Astrocyte (in vitro differentiated cells and primary cell): ENCODE measurements at regions not wholly inside any gene's neighbourhood (a gene's known extent, or its start where the extent isn't known, plus 50 kb on each side); places are given as distances from the start of the nearest gene placed in this dataset.

ENCODE experiments used
- DNase-seq: peaks from one replicate; pipeline ENCODE4 v3.0.0-alpha.2; 2010; ENCODE audit warnings: low read depth
- FAIRE-seq: peaks from 2 replicates; lab custom pipeline; 2011; peaks lifted over from hg19 to GRCh38; lab: Jason Lieb, UNC
- H2AFZ ChIP-seq: 2 replicates; pipeline ENCODE4 v1.6.0; 2012; ENCODE audit warnings: low read depth, low read length, inconsistent platforms
- H3K27ac ChIP-seq: 2 replicates; pipeline ENCODE4 v1.5.1; 2011; ENCODE audit warnings: low read depth, low read length, inconsistent platforms
- H3K27me3 ChIP-seq: 2 replicates; pipeline ENCODE4 v1.6.0; 2011; ENCODE audit warnings: low read length, inconsistent platforms; ENCODE audit not compliant: insufficient read depth
- H3K36me3 ChIP-seq: 2 replicates; pipeline ENCODE4 v1.5.1; 2011; ENCODE audit warnings: low read length, inconsistent platforms; ENCODE audit not compliant: insufficient read depth
- H3K4me1 ChIP-seq: 2 replicates; pipeline ENCODE4 v1.5.1; 2011; ENCODE audit warnings: low read length, inconsistent platforms; ENCODE audit not compliant: insufficient read depth
- H3K4me2 ChIP-seq: 2 replicates; pipeline ENCODE4 v1.6.0; 2012; ENCODE audit warnings: low read length, inconsistent platforms
- H3K4me3 ChIP-seq: 2 replicates; pipeline ENCODE4 v1.5.1; 2011; ENCODE audit warnings: low read depth, mild to moderate bottlenecking, low read length, inconsistent platforms; ENCODE audit not compliant: insufficient read depth
- H3K79me2 ChIP-seq: 2 replicates; pipeline ENCODE4 v1.6.0; 2012; ENCODE audit warnings: mild to moderate bottlenecking, low read length, inconsistent platforms; ENCODE audit not compliant: insufficient read depth
- H3K9ac ChIP-seq: 2 replicates; pipeline ENCODE4 v1.6.0; 2012; ENCODE audit warnings: mild to moderate bottlenecking, low read length, inconsistent platforms
- H3K9me3 ChIP-seq: 2 replicates; pipeline ENCODE4 v1.5.1; 2012; ENCODE audit warnings: low read depth, mild to moderate bottlenecking, low read length, inconsistent platforms; ENCODE audit not compliant: insufficient read depth
- H4K20me1 ChIP-seq: 2 replicates; pipeline ENCODE4 v1.6.0; 2012; ENCODE audit warnings: low read length, inconsistent platforms; ENCODE audit not compliant: insufficient read depth
- H3K27ac Mint-ChIP-seq: one replicate; pipeline ENCODE4 v1.8.0; 2021; ENCODE audit warnings: mild to moderate bottlenecking, mixed read lengths; ENCODE audit not compliant: unreplicated experiment
- H3K27me3 Mint-ChIP-seq: one replicate; pipeline ENCODE4 v1.8.0; 2021; ENCODE audit warnings: low read depth, mixed read lengths; ENCODE audit not compliant: unreplicated experiment
- H3K36me3 Mint-ChIP-seq: one replicate; pipeline ENCODE4 v1.8.0; 2021; ENCODE audit warnings: low read depth, mixed read lengths; ENCODE audit not compliant: unreplicated experiment
- H3K4me1 Mint-ChIP-seq: one replicate; pipeline ENCODE4 v1.8.0; 2021; ENCODE audit warnings: low read depth, mixed read lengths; ENCODE audit not compliant: unreplicated experiment
- H3K4me3 Mint-ChIP-seq: one replicate; pipeline ENCODE4 v1.8.0; 2021; ENCODE audit warnings: mild to moderate bottlenecking, moderate library complexity, mixed read lengths; ENCODE audit not compliant: unreplicated experiment
- H3K9me3 Mint-ChIP-seq: one replicate; pipeline ENCODE4 v1.8.0; 2021; ENCODE audit warnings: mild to moderate bottlenecking, mixed read lengths; ENCODE audit not compliant: unreplicated experiment
- EZH2 ChIP-seq: IDR thresholded peaks from 2 replicates; pipeline ENCODE4 v1.6.1; 2012; ENCODE audit warnings: mild to moderate bottlenecking, low read length, inconsistent platforms; ENCODE audit not compliant: insufficient read depth
- TF ChIP-seq, protein P1 (sequence below): IDR thresholded peaks from 2 replicates; pipeline ENCODE4 v1.5.1; 2011; ENCODE audit warnings: low read depth, mild to moderate bottlenecking, inconsistent platforms, low read length, moderate library complexity; ENCODE audit not compliant: insufficient read depth

DNA sequence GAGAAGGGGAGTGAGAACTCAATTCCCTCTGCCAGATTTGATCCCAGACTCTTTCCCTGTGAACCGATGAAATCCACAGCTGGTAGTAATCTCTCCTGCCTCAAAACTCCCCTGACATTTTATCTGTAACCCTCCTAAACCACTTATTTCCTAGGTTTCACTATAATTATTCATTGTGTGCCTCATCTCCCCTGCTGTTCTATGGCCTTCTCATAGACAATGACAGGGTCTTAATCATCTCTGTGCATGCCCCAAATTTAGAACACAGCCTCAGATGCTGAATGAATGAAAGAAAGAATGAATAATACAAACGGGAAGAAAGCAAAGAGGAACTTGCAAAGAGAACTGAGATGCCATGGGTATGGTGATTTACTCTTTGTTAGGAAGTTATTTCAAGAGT, 451.1 kb downstream of the HS3ST3B1 start:
- Histone ChIP-seq H3K79me2 (no peaks in the 10 kb centered on the region), H3K27ac (no peak overlapping the region), H3K9me3 (no peaks in the 10 kb centered on the region), H3K36me3 (no peaks in the 10 kb centered on the region), H2AFZ (no peak overlapping the region), H4K20me1 (no peaks in the 10 kb centered on the region), H3K4me2 (no peak overlapping the region), H3K27me3 (no peaks in the 10 kb centered on the region), H3K4me1 (no peaks in the 10 kb centered on the region), H3K9ac (no peak overlapping the region), H3K4me3 (no peak overlapping the region)
- Mint-ChIP-seq H3K4me1 (peaks cover 18% of the 10 kb centered on the region), H3K9me3 (peaks cover 5% of the 10 kb centered on the region), H3K4me3 (no peak overlapping the region), H3K27ac (no peak overlapping the region), H3K27me3 (no peaks in the 10 kb centered on the region), H3K36me3 (no peaks in the 10 kb centered on the region)
- no peak for TF ChIP-seq EZH2
- TF ChIP-seq, protein P1, sequence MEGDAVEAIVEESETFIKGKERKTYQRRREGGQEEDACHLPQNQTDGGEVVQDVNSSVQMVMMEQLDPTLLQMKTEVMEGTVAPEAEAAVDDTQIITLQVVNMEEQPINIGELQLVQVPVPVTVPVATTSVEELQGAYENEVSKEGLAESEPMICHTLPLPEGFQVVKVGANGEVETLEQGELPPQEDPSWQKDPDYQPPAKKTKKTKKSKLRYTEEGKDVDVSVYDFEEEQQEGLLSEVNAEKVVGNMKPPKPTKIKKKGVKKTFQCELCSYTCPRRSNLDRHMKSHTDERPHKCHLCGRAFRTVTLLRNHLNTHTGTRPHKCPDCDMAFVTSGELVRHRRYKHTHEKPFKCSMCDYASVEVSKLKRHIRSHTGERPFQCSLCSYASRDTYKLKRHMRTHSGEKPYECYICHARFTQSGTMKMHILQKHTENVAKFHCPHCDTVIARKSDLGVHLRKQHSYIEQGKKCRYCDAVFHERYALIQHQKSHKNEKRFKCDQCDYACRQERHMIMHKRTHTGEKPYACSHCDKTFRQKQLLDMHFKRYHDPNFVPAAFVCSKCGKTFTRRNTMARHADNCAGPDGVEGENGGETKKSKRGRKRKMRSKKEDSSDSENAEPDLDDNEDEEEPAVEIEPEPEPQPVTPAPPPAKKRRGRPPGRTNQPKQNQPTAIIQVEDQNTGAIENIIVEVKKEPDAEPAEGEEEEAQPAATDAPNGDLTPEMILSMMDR: no peak
- FAIRE-seq (no peak), DNase-seq (no peak)

DNA sequence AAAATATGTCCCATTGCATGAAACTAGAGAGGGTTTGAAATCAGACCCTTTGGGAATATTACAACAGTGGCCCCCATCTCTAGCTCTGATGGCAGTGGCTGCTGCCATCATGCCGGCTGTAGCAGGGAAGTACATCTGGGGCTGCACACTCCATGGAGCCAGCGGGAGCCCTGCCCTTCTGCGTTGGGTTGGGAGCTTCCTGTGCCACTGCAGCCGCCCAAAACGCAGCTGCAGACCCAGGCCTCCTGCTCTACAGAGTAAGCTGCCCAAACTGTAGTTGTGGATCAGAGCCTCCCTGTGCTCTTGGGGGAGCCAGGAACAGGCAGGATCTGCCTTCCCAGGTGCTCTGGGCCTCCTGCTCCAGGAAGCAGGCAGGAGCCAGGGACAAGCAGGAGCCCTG, 450.0 kb downstream of the HS3ST3B1 start:
- no peaks in the 10 kb centered on the region for H3K27me3 ChIP-seq
- no peak overlapping the region for H3K4me3 ChIP-seq
- Mint-ChIP-seq H3K36me3 (no peaks in the 10 kb centered on the region), H3K27ac (no peak overlapping the region), H3K4me1 (peaks cover 15% of the 10 kb centered on the region), H3K27me3 (no peaks in the 10 kb centered on the region), H3K9me3 (peaks cover 5% of the 10 kb centered on the region), H3K4me3 (no peak overlapping the region)
- H3K36me3 ChIP-seq: no peaks in the 10 kb centered on the region
- H3K79me2 ChIP-seq: no peaks in the 10 kb centered on the region
- no peaks in the 10 kb centered on the region for H4K20me1 ChIP-seq
- TF ChIP-seq, protein P1: no peak
- TF ChIP-seq EZH2: no peak
- no peak for DNase-seq
- no peak overlapping the region for H3K9ac ChIP-seq
- no peak overlapping the region for H3K4me2 ChIP-seq
- no peak overlapping the region for H3K27ac ChIP-seq
- H3K9me3 ChIP-seq: no peaks in the 10 kb centered on the region
- FAIRE-seq: no peak
- H2AFZ ChIP-seq: no peak overlapping the region
- H3K4me1 ChIP-seq: no peaks in the 10 kb centered on the region

GRCh38 chr17:14749269-14749668, 448.4 kb downstream of the HS3ST3B1 start:
- H2AFZ ChIP-seq: no peak overlapping the region
- no peaks in the 10 kb centered on the region for H3K27me3 ChIP-seq
- H3K4me2 ChIP-seq: no peak overlapping the region
- H3K4me3 ChIP-seq: no peak overlapping the region
- H3K79me2 ChIP-seq: no peaks in the 10 kb centered on the region
- Mint-ChIP-seq H3K9me3 (peaks cover 5% of the 10 kb centered on the region), H3K27ac (no peak overlapping the region), H3K27me3 (peaks cover 2% of the 10 kb centered on the region), H3K4me3 (no peak overlapping the region), H3K36me3 (no peaks in the 10 kb centered on the region), H3K4me1 (peaks cover 17% of the 10 kb centered on the region)
- no peak for FAIRE-seq
- H3K27ac ChIP-seq: no peak overlapping the region
- no peak overlapping the region for H3K9ac ChIP-seq
- TF ChIP-seq, protein P1: no peak
- TF ChIP-seq EZH2: no peak
- H4K20me1 ChIP-seq: no peaks in the 10 kb centered on the region
- no peaks in the 10 kb centered on the region for H3K4me1 ChIP-seq
- no peak for DNase-seq
- no peaks in the 10 kb centered on the region for H3K9me3 ChIP-seq
- H3K36me3 ChIP-seq: no peaks in the 10 kb centered on the region
